HFFc6 (cell line): ENCODE measurements at regions not wholly inside any gene's neighbourhood (a gene's known extent, or its start where the extent isn't known, plus 50 kb on each side); places are given as distances from the start of the nearest gene placed in this dataset.

Experiments
- DNase-seq: peaks from one replicate; pipeline ENCODE4 v3.0.0-alpha.2; 2018
- H3K27ac Mint-ChIP-seq: 2 replicates; pipeline ENCODE4 v1.8.0; 2020; ENCODE audit warnings: mild to moderate bottlenecking, mixed read lengths
- H3K27me3 Mint-ChIP-seq: 2 replicates; pipeline ENCODE4 v1.8.0; 2021; ENCODE audit warnings: mild to moderate bottlenecking, moderate library complexity, mixed read lengths; ENCODE audit not compliant: insufficient read depth
- H3K36me3 Mint-ChIP-seq: 2 replicates; pipeline ENCODE4 v1.8.0; 2021; ENCODE audit warnings: low read depth, mixed read lengths
- H3K4me1 Mint-ChIP-seq: 2 replicates; pipeline ENCODE4 v1.8.0; 2020; ENCODE audit warnings: low read depth, mixed read lengths
- H3K4me3 Mint-ChIP-seq: 2 replicates; pipeline ENCODE4 v1.8.0; 2020; ENCODE audit warnings: mild to moderate bottlenecking, moderate library complexity, mixed read lengths
- H3K9me3 Mint-ChIP-seq: 2 replicates; pipeline ENCODE4 v1.8.0; 2020; ENCODE audit warnings: mild to moderate bottlenecking, mixed read lengths
- TF ChIP-seq, protein P1 (sequence below): fragments of 200-600 bp; sonication (generic); IDR thresholded peaks from 2 replicates; pipeline ENCODE4 v1.5.0; 2021; ENCODE audit warnings: antibody characterized with exemption, mild to moderate bottlenecking

GRCh38 chr13:111973605-111974340, 93.2 kb upstream of the SOX1 start:
- Mint-ChIP-seq H3K4me1 (no peaks in the 10 kb centered on the region), H3K27ac (no peak overlapping the region), H3K4me3 (no peak overlapping the region), H3K9me3 (peaks cover 77% of the 10 kb centered on the region), H3K36me3 (peaks cover 21% of the 10 kb centered on the region), H3K27me3 (no peaks in the 10 kb centered on the region; the same call in 1 of the 2 replicates)
- no peak for DNase-seq
- TF ChIP-seq, protein P1, sequence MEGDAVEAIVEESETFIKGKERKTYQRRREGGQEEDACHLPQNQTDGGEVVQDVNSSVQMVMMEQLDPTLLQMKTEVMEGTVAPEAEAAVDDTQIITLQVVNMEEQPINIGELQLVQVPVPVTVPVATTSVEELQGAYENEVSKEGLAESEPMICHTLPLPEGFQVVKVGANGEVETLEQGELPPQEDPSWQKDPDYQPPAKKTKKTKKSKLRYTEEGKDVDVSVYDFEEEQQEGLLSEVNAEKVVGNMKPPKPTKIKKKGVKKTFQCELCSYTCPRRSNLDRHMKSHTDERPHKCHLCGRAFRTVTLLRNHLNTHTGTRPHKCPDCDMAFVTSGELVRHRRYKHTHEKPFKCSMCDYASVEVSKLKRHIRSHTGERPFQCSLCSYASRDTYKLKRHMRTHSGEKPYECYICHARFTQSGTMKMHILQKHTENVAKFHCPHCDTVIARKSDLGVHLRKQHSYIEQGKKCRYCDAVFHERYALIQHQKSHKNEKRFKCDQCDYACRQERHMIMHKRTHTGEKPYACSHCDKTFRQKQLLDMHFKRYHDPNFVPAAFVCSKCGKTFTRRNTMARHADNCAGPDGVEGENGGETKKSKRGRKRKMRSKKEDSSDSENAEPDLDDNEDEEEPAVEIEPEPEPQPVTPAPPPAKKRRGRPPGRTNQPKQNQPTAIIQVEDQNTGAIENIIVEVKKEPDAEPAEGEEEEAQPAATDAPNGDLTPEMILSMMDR: no peak

GRCh38 chr13:111974341-111974640, 92.7 kb upstream of the SOX1 start:
- no peak for DNase-seq
- no peak overlapping the region for H3K4me3 Mint-ChIP-seq
- H3K27ac Mint-ChIP-seq: no peak overlapping the region
- no peaks in the 10 kb centered on the region for H3K4me1 Mint-ChIP-seq
- TF ChIP-seq, protein P1: no peak
- peaks cover 77% of the 10 kb centered on the region for H3K9me3 Mint-ChIP-seq
- no peaks in the 10 kb centered on the region; the same call in 1 of the 2 replicates for H3K27me3 Mint-ChIP-seq
- peaks cover 21% of the 10 kb centered on the region for H3K36me3 Mint-ChIP-seq

- Mint-ChIP-seq H3K9me3 (peaks cover 67% of the 10 kb centered on the region), H3K36me3 (peaks cover 25% of the 10 kb centered on the region), H3K27ac (no peak overlapping the region), H3K27me3 (no peaks in the 10 kb centered on the region; the same call in 1 of the 2 replicates), H3K4me1 (no peaks in the 10 kb centered on the region), H3K4me3 (no peak overlapping the region)
- TF ChIP-seq, protein P1: no peak
- no peak for DNase-seq
Observed at GRCh38 chr13:111975539-111976473, 91.1 kb upstream of the SOX1 start.

GRCh38 chr13:111976474-111977178, 90.3 kb upstream of the SOX1 start:
- no peak overlapping the region for H3K27ac Mint-ChIP-seq
- TF ChIP-seq, protein P1: no peak
- no peaks in the 10 kb centered on the region; the same call in 1 of the 2 replicates for H3K27me3 Mint-ChIP-seq
- no peak overlapping the region for H3K4me3 Mint-ChIP-seq
- H3K9me3 Mint-ChIP-seq: peaks cover 67% of the 10 kb centered on the region
- H3K36me3 Mint-ChIP-seq: peaks cover 32% of the 10 kb centered on the region
- H3K4me1 Mint-ChIP-seq: no peaks in the 10 kb centered on the region
- DNase-seq: no peak

GRCh38 chr13:111977179-111977506, 89.8 kb upstream of the SOX1 start:
- Mint-ChIP-seq H3K36me3 (peaks cover 32% of the 10 kb centered on the region), H3K27me3 (no peaks in the 10 kb centered on the region; the same call in 1 of the 2 replicates), H3K27ac (no peak overlapping the region), H3K4me1 (no peaks in the 10 kb centered on the region), H3K9me3 (peaks cover 71% of the 10 kb centered on the region), H3K4me3 (no peak overlapping the region)
- TF ChIP-seq, protein P1: no peak
- no peak for DNase-seq
